Limb (tissue), 2 donors: ENCODE measurements at regions not wholly inside any gene's neighbourhood (a gene's known extent, or its start where the extent isn't known, plus 50 kb on each side); places are given as distances from the start of the nearest gene placed in this dataset.
A peak's percentile ranks its signal among the peaks of the same experiment; 100 is the strongest.

Experiments used
- DNase-seq, 2 donors: peaks; one replicate each; pipeline ENCODE4 v3.0.0-alpha.2; 2016; ENCODE audit errors: extremely low spot score in 2 of 2

DNA sequence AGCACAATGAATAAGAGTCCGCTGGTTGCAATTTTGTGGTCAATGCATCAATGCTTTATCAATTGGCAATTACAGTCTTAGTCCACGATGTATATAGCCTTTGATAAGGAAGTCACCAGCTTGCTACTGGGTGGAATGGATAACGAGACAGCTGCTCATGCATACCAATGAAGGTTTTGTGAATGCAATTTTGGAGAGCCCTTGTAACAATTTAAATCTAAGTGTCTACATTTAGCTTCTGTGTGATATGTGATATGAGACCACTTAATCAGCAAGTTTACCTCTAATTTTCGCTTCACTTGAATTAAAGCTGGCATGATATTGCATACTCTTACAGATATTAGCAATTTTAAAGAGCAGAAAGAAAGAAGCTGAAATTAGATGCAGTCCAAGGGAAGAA is 543.9 kb downstream of the RNF144B start:
- DNase-seq: no peak

DNA sequence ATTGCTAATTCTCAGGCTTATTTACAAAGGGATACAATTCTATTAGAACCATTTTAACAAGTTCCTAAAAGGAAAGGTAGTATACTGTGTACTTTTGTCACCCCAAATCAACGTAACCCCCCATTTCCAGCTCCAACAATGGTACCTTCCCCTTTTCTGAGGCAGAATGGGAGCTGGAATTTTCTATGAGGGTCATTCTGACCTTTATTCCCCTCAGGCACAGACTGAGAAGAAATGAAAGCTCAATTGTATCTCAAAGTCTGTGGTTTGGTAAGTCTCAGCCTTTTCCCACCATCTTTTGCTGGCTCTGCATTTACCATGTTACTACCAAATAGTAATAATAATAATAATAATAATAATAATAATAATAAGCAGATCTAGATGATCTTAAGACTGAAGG is 571.0 kb downstream of the RNF144B start:
- no peak for DNase-seq

DNA sequence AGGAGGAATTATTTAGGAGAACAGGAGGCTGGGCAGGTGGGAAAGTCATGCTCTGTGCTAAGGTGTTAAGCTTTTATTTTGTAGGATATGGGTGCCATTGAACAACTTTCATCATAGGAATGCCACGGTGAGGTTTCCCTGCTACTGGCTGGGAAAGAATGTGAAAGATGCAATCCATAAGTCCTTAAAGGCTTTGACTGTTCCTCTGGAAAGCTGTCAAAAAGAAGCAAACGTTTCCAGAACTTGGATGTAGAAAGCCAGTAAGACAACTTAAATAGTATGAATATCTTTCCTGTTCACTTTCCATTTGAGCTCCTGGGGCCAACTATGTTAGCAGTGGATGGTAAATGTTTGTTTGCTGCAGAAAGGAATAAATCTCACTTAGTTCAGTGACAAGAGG is 574.4 kb downstream of the RNF144B start:
- DNase-seq: no peak

- DNase-seq: no peak
Observed at GRCh38 chr6:18962361-18962905, 575.3 kb downstream of the RNF144B start.

- DNase-seq: no peak
Observed at GRCh38 chr6:18963439-18963838, 576.3 kb downstream of the RNF144B start.

- no peak for DNase-seq
Observed at GRCh38 chr6:18973251-18973650, 586.1 kb downstream of the RNF144B start.

DNA sequence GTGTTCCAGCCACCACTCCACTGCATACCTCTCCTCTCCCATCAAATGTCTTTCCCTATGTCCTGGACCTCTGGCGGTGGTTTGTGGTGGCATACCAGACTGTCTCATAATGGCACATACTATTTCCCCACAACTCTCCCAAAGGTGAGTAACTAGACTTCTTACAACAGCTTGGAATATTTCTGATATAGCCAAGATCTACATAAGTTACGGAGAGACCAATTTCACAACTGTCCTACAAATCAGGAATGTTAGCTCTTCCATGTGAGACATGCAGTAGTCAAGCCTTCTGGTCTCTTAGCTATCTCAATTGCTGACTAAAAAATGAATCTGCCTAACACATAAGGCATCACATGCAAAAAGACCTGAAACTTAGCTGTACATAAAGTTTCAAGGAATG is 588.9 kb downstream of the RNF144B start:
- no peak for DNase-seq

GRCh38 chr6:18976966-18977365 is 589.8 kb downstream of the RNF144B start:
- no peak for DNase-seq

- peak in 1 of 2 donors; percentile 72 for DNase-seq
Observed at GRCh38 chr6:18978337-18979128, 591.4 kb downstream of the RNF144B start.

GRCh38 chr6:18985061-18985460 is 597.9 kb downstream of the RNF144B start:
- no peak for DNase-seq

GRCh38 chr6:18985996-18986395 is 598.8 kb downstream of the RNF144B start:
- peak in 1 of 2 donors; percentile 45 for DNase-seq

DNA sequence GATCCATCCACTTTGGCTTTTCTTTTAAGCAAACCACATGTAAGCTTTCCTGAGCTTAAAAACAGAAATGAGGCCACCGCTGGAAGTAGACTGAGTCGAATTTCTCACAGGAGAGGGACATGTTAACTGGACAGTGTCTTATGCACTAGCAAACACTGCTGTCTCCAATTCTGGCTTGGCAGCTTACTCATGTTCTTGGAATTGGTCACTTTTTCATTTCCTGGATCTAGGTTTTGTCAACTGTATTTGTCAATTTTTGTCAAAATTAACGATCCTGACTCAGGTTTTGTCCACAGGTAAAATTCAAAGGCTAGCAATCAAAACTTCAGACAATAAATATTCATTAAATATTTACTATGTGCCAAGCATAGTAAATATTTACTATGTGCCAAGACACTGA is 601.5 kb downstream of the RNF144B start:
- DNase-seq: no peak

- DNase-seq: peak; percentile 51 to 86
Observed at GRCh38 chr6:18990059-18990978, 603.2 kb downstream of the RNF144B start.

- DNase-seq: no peak
Observed at GRCh38 chr6:18997375-18997826, 610.3 kb downstream of the RNF144B start.

DNA sequence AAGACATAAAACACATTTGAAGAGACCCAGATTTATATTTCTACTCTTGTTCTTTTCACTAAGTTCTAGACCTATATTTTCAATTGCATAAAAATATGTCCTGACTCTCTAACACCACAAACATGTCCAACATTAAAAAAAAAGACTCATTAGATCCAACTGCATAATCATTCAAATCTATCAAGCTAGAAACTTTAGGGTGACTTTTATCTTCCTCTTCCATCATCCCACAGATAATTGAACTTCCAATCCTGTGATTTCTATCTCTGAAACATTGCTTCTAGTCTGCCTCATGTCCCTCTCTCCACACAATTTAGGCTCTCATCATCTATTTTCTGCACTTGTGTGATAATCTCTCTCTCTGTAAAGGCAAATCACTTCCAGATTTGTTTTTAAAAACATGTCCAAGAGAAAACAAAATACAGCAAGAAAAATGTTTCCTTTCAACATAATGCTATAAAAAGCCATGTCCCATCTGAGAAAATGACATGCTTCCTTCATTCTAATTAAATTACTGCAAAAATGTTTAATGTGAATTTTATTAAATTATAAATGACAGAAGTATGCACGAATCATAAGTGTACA is 615.9 kb downstream of the RNF144B start:
- DNase-seq: no peak

DNA sequence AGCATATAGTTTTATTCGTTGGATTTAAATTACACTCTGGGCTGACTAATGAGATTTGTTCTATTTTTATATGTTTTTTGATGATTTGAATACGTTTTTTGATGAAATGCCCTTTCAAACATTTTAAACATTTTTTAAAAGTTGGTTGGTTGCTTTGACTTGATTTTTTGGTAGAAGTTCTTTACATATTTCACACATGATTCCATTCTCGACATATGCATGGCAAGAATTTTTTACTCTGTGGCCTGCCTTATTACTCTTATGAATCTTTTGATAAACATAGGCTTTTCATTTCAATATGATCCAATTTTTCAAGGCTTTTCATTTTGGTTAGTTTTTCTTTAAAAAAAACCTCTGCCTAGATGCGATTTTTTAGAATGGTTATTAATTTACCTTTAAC is 617.0 kb downstream of the RNF144B start:
- no peak for DNase-seq

GRCh38 chr6:19009769-19010168 is 622.6 kb downstream of the RNF144B start:
- DNase-seq: no peak

DNA sequence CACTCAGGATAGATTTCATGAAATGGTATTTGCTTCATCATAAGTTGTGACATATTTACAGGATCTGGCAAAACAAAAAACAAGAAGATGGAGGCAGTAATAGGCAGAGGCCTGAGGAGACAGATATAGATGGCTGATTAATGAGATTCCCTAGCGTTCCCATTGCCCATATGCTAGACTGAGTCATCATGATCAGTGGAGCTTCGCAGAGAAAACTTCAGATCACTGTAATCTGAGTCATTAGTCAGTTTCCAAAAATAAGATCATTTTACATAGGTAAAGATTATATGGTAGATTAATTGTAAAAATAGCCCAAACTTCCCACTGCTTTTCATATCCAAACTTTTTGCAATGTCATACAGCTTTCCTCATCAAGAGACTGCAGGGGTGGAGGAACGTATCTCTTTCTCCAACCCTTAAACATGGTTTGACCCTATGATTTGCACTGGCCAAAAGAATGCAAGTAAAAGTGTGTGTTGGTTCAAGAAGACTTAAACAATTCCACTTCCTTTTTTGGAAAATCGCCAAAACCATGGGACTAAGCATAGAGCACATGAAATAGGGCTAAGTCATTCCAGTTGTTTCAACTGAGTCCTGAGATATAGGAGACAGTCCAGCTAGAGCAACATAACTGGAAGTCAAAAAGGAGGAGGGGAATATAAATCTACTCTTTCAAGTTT is 626.0 kb downstream of the RNF144B start:
- no peak for DNase-seq

DNA sequence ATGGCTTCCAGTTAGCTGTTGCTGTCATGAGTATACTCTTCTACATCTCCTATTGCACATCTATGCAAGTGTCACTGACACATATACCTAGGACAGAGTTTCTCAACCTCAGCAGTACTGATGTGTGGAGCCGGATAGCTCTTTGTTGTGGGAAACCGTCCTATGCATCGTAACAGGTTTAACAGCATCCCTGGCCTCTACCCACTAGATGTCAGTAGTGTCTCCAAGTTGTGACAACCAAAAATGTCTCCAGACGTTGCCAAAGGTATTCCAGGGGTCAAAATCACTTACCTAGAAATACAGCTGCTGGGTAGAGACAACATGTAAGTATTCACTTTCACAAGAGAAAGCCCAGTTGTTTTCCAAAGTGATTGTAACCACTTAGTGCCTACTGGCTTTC is 637.6 kb downstream of the RNF144B start:
- peak; percentile 44 to 48 for DNase-seq

DNA sequence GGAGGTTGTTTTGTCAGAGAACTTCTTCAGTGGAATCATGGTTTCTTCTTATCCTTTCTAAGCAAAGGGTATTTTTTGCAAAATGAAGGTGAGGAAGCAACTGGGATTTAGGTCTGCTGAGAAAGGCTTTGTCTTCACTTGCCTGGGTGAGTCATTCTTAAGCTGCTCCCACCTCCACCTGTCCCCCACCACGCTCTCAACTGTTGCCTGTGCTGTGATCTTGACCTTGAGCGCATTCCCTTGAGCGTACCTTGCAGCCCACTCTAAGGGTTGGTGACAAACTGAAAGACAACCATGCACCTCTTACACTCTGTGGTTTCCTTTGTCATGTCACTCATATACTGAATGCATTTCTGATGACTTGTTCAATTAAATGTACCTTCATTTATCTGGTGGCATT is 641.1 kb downstream of the RNF144B start:
- DNase-seq: no peak
